ENCODE measurements at regions not wholly inside any gene's neighbourhood (a gene's known extent, or its start where the extent isn't known, plus 50 kb on each side); places are given as distances from the start of the nearest gene placed in this dataset.
"Not testable (repeated sequence)": the region's sequence is repeated elsewhere in the genome, so short reads cannot be mapped to it uniquely, and the experiment has no call there.

- not testable (repeated sequence) for H3K4me1 Mint-ChIP-seq (ENCODE audit: low read depth); H3K36me3 Mint-ChIP-seq (ENCODE audit: low read depth); H3K4me3 Mint-ChIP-seq (ENCODE audit: unreplicated experiment); H3K27me3 Mint-ChIP-seq (ENCODE audit: low read depth); H3K27ac Mint-ChIP-seq (ENCODE audit: unreplicated experiment); DNase-seq (ENCODE audit: low spot score); H3K9me3 Mint-ChIP-seq (ENCODE audit: low read depth)
Observed at GRCh38 chr16:18263046-18263445, 73.5 kb downstream of the NPIPA8 start.

- H3K4me3 Mint-ChIP-seq (ENCODE audit: unreplicated experiment); H3K36me3 Mint-ChIP-seq (ENCODE audit: low read depth); H3K27ac Mint-ChIP-seq (ENCODE audit: unreplicated experiment); H3K9me3 Mint-ChIP-seq (ENCODE audit: low read depth); H3K4me1 Mint-ChIP-seq (ENCODE audit: low read depth); DNase-seq (ENCODE audit: low spot score); H3K27me3 Mint-ChIP-seq (ENCODE audit: low read depth): not testable (repeated sequence)
Observed at GRCh38 chr16:18261848-18262247, 74.7 kb downstream of the NPIPA8 start.

- DNase-seq (ENCODE audit: low spot score); H3K4me3 Mint-ChIP-seq (ENCODE audit: unreplicated experiment); H3K4me1 Mint-ChIP-seq (ENCODE audit: low read depth); H3K27ac Mint-ChIP-seq (ENCODE audit: unreplicated experiment); H3K27me3 Mint-ChIP-seq (ENCODE audit: low read depth); H3K9me3 Mint-ChIP-seq (ENCODE audit: low read depth); H3K36me3 Mint-ChIP-seq (ENCODE audit: low read depth): not testable (repeated sequence)
Observed at GRCh38 chr16:18259496-18260176, 76.9 kb downstream of the NPIPA8 start.

- not testable (repeated sequence) for DNase-seq (ENCODE audit: low spot score); H3K4me3 Mint-ChIP-seq (ENCODE audit: unreplicated experiment); H3K27ac Mint-ChIP-seq (ENCODE audit: unreplicated experiment); H3K4me1 Mint-ChIP-seq (ENCODE audit: low read depth); H3K27me3 Mint-ChIP-seq (ENCODE audit: low read depth); H3K9me3 Mint-ChIP-seq (ENCODE audit: low read depth); H3K36me3 Mint-ChIP-seq (ENCODE audit: low read depth)
Observed at GRCh38 chr16:18252943-18253342, 83.6 kb downstream of the NPIPA8 start.

- H3K4me3 Mint-ChIP-seq (ENCODE audit: unreplicated experiment); H3K27me3 Mint-ChIP-seq (ENCODE audit: low read depth); H3K4me1 Mint-ChIP-seq (ENCODE audit: low read depth); H3K9me3 Mint-ChIP-seq (ENCODE audit: low read depth); H3K36me3 Mint-ChIP-seq (ENCODE audit: low read depth); DNase-seq (ENCODE audit: low spot score); H3K27ac Mint-ChIP-seq (ENCODE audit: unreplicated experiment): not testable (repeated sequence)
Observed at GRCh38 chr16:18230505-18230904, 106.0 kb downstream of the NPIPA8 start.

- not testable (repeated sequence) for DNase-seq (ENCODE audit: low spot score); H3K27me3 Mint-ChIP-seq (ENCODE audit: low read depth); H3K27ac Mint-ChIP-seq (ENCODE audit: unreplicated experiment); H3K4me3 Mint-ChIP-seq (ENCODE audit: unreplicated experiment); H3K36me3 Mint-ChIP-seq (ENCODE audit: low read depth); H3K4me1 Mint-ChIP-seq (ENCODE audit: low read depth); H3K9me3 Mint-ChIP-seq (ENCODE audit: low read depth)
Observed at GRCh38 chr16:18222054-18223009, 114.2 kb downstream of the NPIPA8 start.

- H3K36me3 Mint-ChIP-seq (ENCODE audit: low read depth); DNase-seq (ENCODE audit: low spot score); H3K27ac Mint-ChIP-seq (ENCODE audit: unreplicated experiment); H3K4me3 Mint-ChIP-seq (ENCODE audit: unreplicated experiment); H3K9me3 Mint-ChIP-seq (ENCODE audit: low read depth); H3K4me1 Mint-ChIP-seq (ENCODE audit: low read depth); H3K27me3 Mint-ChIP-seq (ENCODE audit: low read depth): not testable (repeated sequence)
Observed at GRCh38 chr16:18217741-18218140, 118.8 kb downstream of the NPIPA8 start.

GRCh38 chr16:18216814-18217213 lies 119.7 kb downstream of the NPIPA8 start:
- not testable (repeated sequence) for H3K4me1 Mint-ChIP-seq (ENCODE audit: low read depth)

GRCh38 chr16:18213810-18214209 lies 122.7 kb downstream of the NPIPA8 start:
- H3K27ac Mint-ChIP-seq (ENCODE audit: unreplicated experiment); H3K4me1 Mint-ChIP-seq (ENCODE audit: low read depth): not testable (repeated sequence)

More at GRCh38 chr16:18216814-18217213, 119.7 kb downstream of the NPIPA8 start:
- not testable (repeated sequence) for H3K27ac Mint-ChIP-seq (ENCODE audit: unreplicated experiment); H3K9me3 Mint-ChIP-seq (ENCODE audit: low read depth); H3K36me3 Mint-ChIP-seq (ENCODE audit: low read depth); DNase-seq (ENCODE audit: low spot score); H3K4me3 Mint-ChIP-seq (ENCODE audit: unreplicated experiment); H3K27me3 Mint-ChIP-seq (ENCODE audit: low read depth)

GRCh38 chr16:18211505-18211904 lies 125.0 kb downstream of the NPIPA8 start:
- H3K4me1 Mint-ChIP-seq (ENCODE audit: low read depth); DNase-seq (ENCODE audit: low spot score); H3K36me3 Mint-ChIP-seq (ENCODE audit: low read depth); H3K4me3 Mint-ChIP-seq (ENCODE audit: unreplicated experiment); H3K27ac Mint-ChIP-seq (ENCODE audit: unreplicated experiment); H3K27me3 Mint-ChIP-seq (ENCODE audit: low read depth); H3K9me3 Mint-ChIP-seq (ENCODE audit: low read depth): not testable (repeated sequence)

More at GRCh38 chr16:18213810-18214209, 122.7 kb downstream of the NPIPA8 start:
- not testable (repeated sequence) for H3K27me3 Mint-ChIP-seq (ENCODE audit: low read depth); H3K4me3 Mint-ChIP-seq (ENCODE audit: unreplicated experiment); DNase-seq (ENCODE audit: low spot score); H3K9me3 Mint-ChIP-seq (ENCODE audit: low read depth); H3K36me3 Mint-ChIP-seq (ENCODE audit: low read depth)

- H3K4me3 Mint-ChIP-seq (ENCODE audit: unreplicated experiment); H3K27ac Mint-ChIP-seq (ENCODE audit: unreplicated experiment); H3K36me3 Mint-ChIP-seq (ENCODE audit: low read depth); H3K27me3 Mint-ChIP-seq (ENCODE audit: low read depth); H3K9me3 Mint-ChIP-seq (ENCODE audit: low read depth); H3K4me1 Mint-ChIP-seq (ENCODE audit: low read depth); DNase-seq (ENCODE audit: low spot score): not testable (repeated sequence)
Observed at GRCh38 chr16:18204786-18205185, 131.8 kb downstream of the NPIPA8 start.

GRCh38 chr16:18204309-18204708 lies 132.2 kb downstream of the NPIPA8 start:
- H3K36me3 Mint-ChIP-seq (ENCODE audit: low read depth); H3K4me3 Mint-ChIP-seq (ENCODE audit: unreplicated experiment); H3K4me1 Mint-ChIP-seq (ENCODE audit: low read depth); H3K27ac Mint-ChIP-seq (ENCODE audit: unreplicated experiment); H3K27me3 Mint-ChIP-seq (ENCODE audit: low read depth); H3K9me3 Mint-ChIP-seq (ENCODE audit: low read depth); DNase-seq (ENCODE audit: low spot score): not testable (repeated sequence)

GRCh38 chr16:18201511-18201910 lies 135.0 kb downstream of the NPIPA8 start:
- not testable (repeated sequence) for H3K27ac Mint-ChIP-seq (ENCODE audit: unreplicated experiment); H3K4me3 Mint-ChIP-seq (ENCODE audit: unreplicated experiment); H3K27me3 Mint-ChIP-seq (ENCODE audit: low read depth); H3K4me1 Mint-ChIP-seq (ENCODE audit: low read depth); DNase-seq (ENCODE audit: low spot score); H3K9me3 Mint-ChIP-seq (ENCODE audit: low read depth); H3K36me3 Mint-ChIP-seq (ENCODE audit: low read depth)
